A549 (cell line): ENCODE measurements at regions not wholly inside any gene's neighbourhood (a gene's known extent, or its start where the extent isn't known, plus 50 kb on each side); places are given as distances from the start of the nearest gene placed in this dataset.

Experiments used
- ATOH8 ChIP-seq: fragments of 250-450 bp; sonication (Bioruptor Pico); IDR thresholded peaks from 2 replicates; pipeline ENCODE4 v1.5.0; 2020; ENCODE audit warnings: low read depth, mild to moderate bottlenecking, moderate library complexity
- CBX8 ChIP-seq: fragments of 200-600 bp; sonication (generic); IDR thresholded peaks from 2 replicates; pipeline ENCODE4 v1.6.1; 2016
- CEBPB ChIP-seq, 2 experiments: fragments of >200 bp in 1 of 2; sonication (Bioruptor Twin) in 1 of 2; formaldehyde crosslinking in 1 of 2; IDR thresholded peaks; 2 replicates each; pipeline ENCODE4 v1.6.1; 2012 to 2016
- CTCF ChIP-seq: fragments of >200 bp; sonication (Bioruptor Twin); formaldehyde crosslinking; IDR thresholded peaks from 3 replicates; pipeline ENCODE4 v1.5.1; 2016
- ELK1 ChIP-seq: fragments of 150-350 bp; IDR thresholded peaks from 2 replicates; pipeline ENCODE4 v1.6.1; 2014; ENCODE audit warnings: low read depth, mild to moderate bottlenecking, low read length
- HDAC2 ChIP-seq: fragments of 200-600 bp; sonication (generic); IDR thresholded peaks from 2 replicates; pipeline ENCODE4 v1.6.1; 2016
- KDM1A ChIP-seq: fragments of 200-600 bp; sonication (generic); IDR thresholded peaks from 2 replicates; pipeline ENCODE4 v1.6.1; 2016; ENCODE audit warnings: low read depth, mild to moderate bottlenecking
- POLR2A ChIP-seq: IDR thresholded peaks from 2 replicates; pipeline ENCODE4 v1.6.1; 2012; ENCODE audit warnings: mild to moderate bottlenecking, low read length
- POLR2AphosphoS2 ChIP-seq: conservative IDR thresholded peaks from 2 replicates; pipeline ENCODE4 v1.6.1; 2012; ENCODE audit warnings: low read length, improper control_type of control experiment, inconsistent platforms
- REST ChIP-seq: fragments of 200-600 bp; sonication (generic); IDR thresholded peaks from 2 replicates; pipeline ENCODE4 v1.6.1; 2016; ENCODE audit warnings: antibody characterized with exemption, mild to moderate bottlenecking, moderate library complexity
- SMC3 ChIP-seq: fragments of >200 bp; sonication (Bioruptor Twin); formaldehyde crosslinking; IDR thresholded peaks from 3 replicates; pipeline ENCODE4 v1.6.1; 2018; ENCODE audit warnings: inconsistent platforms
- USF2 ChIP-seq: fragments of 450-650 bp; IDR thresholded peaks from 2 replicates; pipeline ENCODE4 v1.6.1; 2014; ENCODE audit warnings: antibody characterized with exemption

- TF ChIP-seq CTCF, result no peak
- TF ChIP-seq POLR2AphosphoS2, result no peak
- no peak for TF ChIP-seq HDAC2
- TF ChIP-seq REST, result no peak
- TF ChIP-seq KDM1A, result no peak
- TF ChIP-seq SMC3, result no peak
- TF ChIP-seq CEBPB (IDR thresholded peaks at IDR 0.05), result no peak
- TF ChIP-seq ATOH8, result no peak
- TF ChIP-seq POLR2A, result no peak
- TF ChIP-seq USF2, result no peak
- TF ChIP-seq ELK1, result no peak
- no peak for TF ChIP-seq CBX8
Observed at GRCh38 chr12:131253376-131254026, 299.8 kb downstream of the ADGRD1 start.
